Right renal cortex interstitium (tissue), 3 donors: ENCODE measurements at regions not wholly inside any gene's neighbourhood (a gene's known extent, or its start where the extent isn't known, plus 50 kb on each side); places are given as distances from the start of the nearest gene placed in this dataset.
"Not testable (repeated sequence)": the region's sequence is repeated elsewhere in the genome, so short reads cannot be mapped to it uniquely, and the experiment has no call there.

ENCODE experiments used
- DNase-seq, 3 donors: peaks; one replicate each; pipeline ENCODE4 v3.0.0-alpha.2; 2013; ENCODE audit warnings: low read depth in 3 of 3, low spot score in 2 of 3

- DNase-seq: no peak
Observed at GRCh38 chr3:153221748-153222162, 59.7 kb downstream of the RAP2B start.

- DNase-seq: not testable (repeated sequence)
Observed at GRCh38 chr3:153226877-153227276, 64.9 kb downstream of the RAP2B start.

- DNase-seq: not testable (repeated sequence)
Observed at GRCh38 chr3:153230427-153230826, 68.4 kb downstream of the RAP2B start.

- DNase-seq: not testable (repeated sequence)
Observed at GRCh38 chr3:153231245-153231644, 69.2 kb downstream of the RAP2B start.

- DNase-seq: not testable (repeated sequence)
Observed at GRCh38 chr3:153232050-153232752, 70.2 kb downstream of the RAP2B start.

- no peak for DNase-seq
Observed at GRCh38 chr3:153232851-153233271, 70.8 kb downstream of the RAP2B start.

- DNase-seq: no peak
Observed at GRCh38 chr3:153233986-153234385, 72.0 kb downstream of the RAP2B start.

- DNase-seq: no peak
Observed at GRCh38 chr3:153242896-153243295, 80.9 kb downstream of the RAP2B start.

- DNase-seq: no peak
Observed at GRCh38 chr3:153244961-153245360, 82.9 kb downstream of the RAP2B start.

- DNase-seq: no peak
Observed at GRCh38 chr3:153245661-153246060, 83.6 kb downstream of the RAP2B start.

- DNase-seq: no peak
Observed at GRCh38 chr3:153246331-153246730, 84.3 kb downstream of the RAP2B start.

GRCh38 chr3:153246806-153247205, 84.8 kb downstream of the RAP2B start:
- no peak for DNase-seq

- no peak for DNase-seq
Observed at GRCh38 chr3:153247331-153248330, 85.6 kb downstream of the RAP2B start.

- DNase-seq: not testable (repeated sequence)
Observed at GRCh38 chr3:153248835-153249234, 86.8 kb downstream of the RAP2B start.

- no peak for DNase-seq
Observed at GRCh38 chr3:153249906-153250305, 87.9 kb downstream of the RAP2B start.

- no peak for DNase-seq
Observed at GRCh38 chr3:153250446-153250845, 88.4 kb downstream of the RAP2B start.

- DNase-seq: no peak
Observed at GRCh38 chr3:153252963-153253362, 90.9 kb downstream of the RAP2B start.

- DNase-seq: no peak
Observed at GRCh38 chr3:153254361-153254760, 92.3 kb downstream of the RAP2B start.

- no peak for DNase-seq
Observed at GRCh38 chr3:153257673-153258351, 95.8 kb downstream of the RAP2B start.

GRCh38 chr3:153259956-153260355, 97.9 kb downstream of the RAP2B start:
- DNase-seq: no peak

GRCh38 chr3:153260681-153261080, 98.7 kb downstream of the RAP2B start:
- DNase-seq: no peak
